HCT116 (cell line): ENCODE measurements at regions not wholly inside any gene's neighbourhood (a gene's known extent, or its start where the extent isn't known, plus 50 kb on each side); places are given as distances from the start of the nearest gene placed in this dataset.

Experiments used
- CTCF ChIP-seq, 3 experiments: fragments of 200-600 bp in 1 of 3; sonication (generic) in 1 of 3; IDR thresholded peaks in 2 of 3; conservative IDR thresholded peaks in 1 of 3; 2 replicates each; pipeline ENCODE4 v1.5.1; 2012 to 2017; ENCODE audit warnings: low read depth in 2 of 3, low read length in 2 of 3, antibody characterized with exemption in 1 of 3, borderline replicate concordance in 1 of 3, control low read depth in 1 of 3, mild to moderate bottlenecking in 1 of 3, mixed read lengths in 1 of 3, mixed run types in 1 of 3, moderate library complexity in 1 of 3; ENCODE audit not compliant: insufficient read depth in 1 of 3
- JUND ChIP-seq: IDR thresholded peaks from 2 replicates; pipeline ENCODE4 v1.6.1; 2012
- MAX ChIP-seq: IDR thresholded peaks from 2 replicates; pipeline ENCODE4 v1.6.1; 2012
- POLR2A ChIP-seq: IDR thresholded peaks from 2 replicates; pipeline ENCODE4 v1.7.0; 2011; ENCODE audit warnings: borderline replicate concordance; ENCODE audit not compliant: insufficient read depth, insufficient read length; ENCODE audit errors: extremely low read depth
- POLR2AphosphoS5 ChIP-seq: IDR thresholded peaks from 2 replicates; pipeline ENCODE4 v1.6.1; 2011; ENCODE audit warnings: mild to moderate bottlenecking, low read depth, low read length, moderate library complexity
- RAD21 ChIP-seq: IDR thresholded peaks from 2 replicates; pipeline ENCODE4 v1.6.1; 2012; ENCODE audit warnings: low read depth, mild to moderate bottlenecking
- SP1 ChIP-seq: IDR thresholded peaks from 2 replicates; pipeline ENCODE4 v1.6.1; 2012; ENCODE audit warnings: low read depth
- ZBTB33 ChIP-seq: IDR thresholded peaks from 2 replicates; pipeline ENCODE4 v1.6.1; 2011; ENCODE audit warnings: mild to moderate bottlenecking, low read length, moderate library complexity; ENCODE audit not compliant: insufficient replicate concordance; ENCODE audit errors: extremely low read depth
- TF ChIP-seq, protein P1 (sequence below): IDR thresholded peaks from 2 replicates; pipeline ENCODE4 v1.6.1; 2012; ENCODE audit warnings: low read depth

- TF ChIP-seq, protein P1, sequence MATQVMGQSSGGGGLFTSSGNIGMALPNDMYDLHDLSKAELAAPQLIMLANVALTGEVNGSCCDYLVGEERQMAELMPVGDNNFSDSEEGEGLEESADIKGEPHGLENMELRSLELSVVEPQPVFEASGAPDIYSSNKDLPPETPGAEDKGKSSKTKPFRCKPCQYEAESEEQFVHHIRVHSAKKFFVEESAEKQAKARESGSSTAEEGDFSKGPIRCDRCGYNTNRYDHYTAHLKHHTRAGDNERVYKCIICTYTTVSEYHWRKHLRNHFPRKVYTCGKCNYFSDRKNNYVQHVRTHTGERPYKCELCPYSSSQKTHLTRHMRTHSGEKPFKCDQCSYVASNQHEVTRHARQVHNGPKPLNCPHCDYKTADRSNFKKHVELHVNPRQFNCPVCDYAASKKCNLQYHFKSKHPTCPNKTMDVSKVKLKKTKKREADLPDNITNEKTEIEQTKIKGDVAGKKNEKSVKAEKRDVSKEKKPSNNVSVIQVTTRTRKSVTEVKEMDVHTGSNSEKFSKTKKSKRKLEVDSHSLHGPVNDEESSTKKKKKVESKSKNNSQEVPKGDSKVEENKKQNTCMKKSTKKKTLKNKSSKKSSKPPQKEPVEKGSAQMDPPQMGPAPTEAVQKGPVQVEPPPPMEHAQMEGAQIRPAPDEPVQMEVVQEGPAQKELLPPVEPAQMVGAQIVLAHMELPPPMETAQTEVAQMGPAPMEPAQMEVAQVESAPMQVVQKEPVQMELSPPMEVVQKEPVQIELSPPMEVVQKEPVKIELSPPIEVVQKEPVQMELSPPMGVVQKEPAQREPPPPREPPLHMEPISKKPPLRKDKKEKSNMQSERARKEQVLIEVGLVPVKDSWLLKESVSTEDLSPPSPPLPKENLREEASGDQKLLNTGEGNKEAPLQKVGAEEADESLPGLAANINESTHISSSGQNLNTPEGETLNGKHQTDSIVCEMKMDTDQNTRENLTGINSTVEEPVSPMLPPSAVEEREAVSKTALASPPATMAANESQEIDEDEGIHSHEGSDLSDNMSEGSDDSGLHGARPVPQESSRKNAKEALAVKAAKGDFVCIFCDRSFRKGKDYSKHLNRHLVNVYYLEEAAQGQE: no peak
- TF ChIP-seq CTCF (IDR thresholded peaks at IDR 0.05 in 2 of 3, conservative IDR thresholded peaks at IDR 0.05 in 1 of 3; ENCODE audit: borderline replicate concordance in 1 of 3, insufficient read depth in 1 of 3, low read depth in 2 of 3, low read length in 2 of 3): no peak
- no peak for TF ChIP-seq RAD21
- no peak for TF ChIP-seq JUND
- TF ChIP-seq ZBTB33: no peak
- TF ChIP-seq SP1: no peak
- no peak for TF ChIP-seq MAX
- no peak for TF ChIP-seq POLR2A
- no peak for TF ChIP-seq POLR2AphosphoS5
Measured at GRCh38 chr11:80074837-80075236, 634.0 kb upstream of the TENM4 start.
